ENCODE measurements at regions not wholly inside any gene's neighbourhood (a gene's known extent, or its start where the extent isn't known, plus 50 kb on each side); places are given as distances from the start of the nearest gene placed in this dataset.

DNA sequence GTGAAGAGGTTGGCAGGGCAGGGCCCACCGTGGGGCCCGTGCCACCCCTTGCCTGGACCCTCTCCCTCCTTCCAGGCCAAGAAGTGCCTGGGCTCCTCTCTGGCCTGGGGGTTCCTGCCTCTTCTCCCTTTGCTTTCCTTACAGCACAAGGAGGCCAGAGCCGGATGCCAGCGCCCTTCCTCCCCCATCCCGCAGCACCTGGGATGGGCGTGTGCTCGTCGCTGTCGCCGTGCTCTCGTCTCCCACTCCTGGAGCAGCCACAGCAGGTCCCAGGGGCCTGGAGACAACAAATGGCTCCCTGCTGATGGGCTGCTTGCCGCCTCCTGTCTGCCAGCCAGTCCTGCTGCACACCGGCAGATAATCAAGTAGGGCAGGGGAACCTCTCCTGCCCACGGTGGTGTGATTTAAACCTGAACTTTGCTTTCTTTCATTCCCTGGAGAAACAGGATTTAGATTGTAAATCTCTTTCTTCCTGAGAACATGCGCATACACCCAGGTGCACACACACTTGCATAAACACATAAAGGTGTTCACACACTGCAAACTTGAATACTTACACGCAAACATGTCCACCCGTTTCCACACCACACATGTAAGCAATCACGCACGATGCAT is 50.8 kb upstream of the POU3F1 start:
- TF ChIP-seq, protein P1, sequence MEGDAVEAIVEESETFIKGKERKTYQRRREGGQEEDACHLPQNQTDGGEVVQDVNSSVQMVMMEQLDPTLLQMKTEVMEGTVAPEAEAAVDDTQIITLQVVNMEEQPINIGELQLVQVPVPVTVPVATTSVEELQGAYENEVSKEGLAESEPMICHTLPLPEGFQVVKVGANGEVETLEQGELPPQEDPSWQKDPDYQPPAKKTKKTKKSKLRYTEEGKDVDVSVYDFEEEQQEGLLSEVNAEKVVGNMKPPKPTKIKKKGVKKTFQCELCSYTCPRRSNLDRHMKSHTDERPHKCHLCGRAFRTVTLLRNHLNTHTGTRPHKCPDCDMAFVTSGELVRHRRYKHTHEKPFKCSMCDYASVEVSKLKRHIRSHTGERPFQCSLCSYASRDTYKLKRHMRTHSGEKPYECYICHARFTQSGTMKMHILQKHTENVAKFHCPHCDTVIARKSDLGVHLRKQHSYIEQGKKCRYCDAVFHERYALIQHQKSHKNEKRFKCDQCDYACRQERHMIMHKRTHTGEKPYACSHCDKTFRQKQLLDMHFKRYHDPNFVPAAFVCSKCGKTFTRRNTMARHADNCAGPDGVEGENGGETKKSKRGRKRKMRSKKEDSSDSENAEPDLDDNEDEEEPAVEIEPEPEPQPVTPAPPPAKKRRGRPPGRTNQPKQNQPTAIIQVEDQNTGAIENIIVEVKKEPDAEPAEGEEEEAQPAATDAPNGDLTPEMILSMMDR (IDR thresholded peaks at IDR 0.05; ENCODE audit: low read depth, low read length, poor library complexity, severe bottlenecking): no peak
- no peak for TF ChIP-seq EZH2phosphoT487 (IDR thresholded peaks at IDR 0.05; ENCODE audit: borderline replicate concordance, low read length)

Measured in DOHH2 (cell line).